ENCODE measurements at regions not wholly inside any gene's neighbourhood (a gene's known extent, or its start where the extent isn't known, plus 50 kb on each side); places are given as distances from the start of the nearest gene placed in this dataset.

- DNase-seq (ENCODE audit: low read depth) = no peak
- TF ChIP-seq CTCF (IDR thresholded peaks at IDR 0.05; ENCODE audit: low read depth, low read length, missing control alignments) = no peak
- H3K4me3 ChIP-seq (ENCODE audit: low read depth, low read length) = no peak overlapping the region
These were observed 140.4 kb upstream of the CA10 start for GRCh38 chr17:52298881-52299280.

GRCh38 chr17:52297230-52298010 lies 138.9 kb upstream of the CA10 start:
- no peak overlapping the region for H3K4me3 ChIP-seq (ENCODE audit: low read depth, low read length)
- TF ChIP-seq CTCF (IDR thresholded peaks at IDR 0.05; ENCODE audit: low read depth, low read length, missing control alignments) = no peak
- no peak for DNase-seq (ENCODE audit: low read depth)

GRCh38 chr17:52294301-52294700 lies 135.8 kb upstream of the CA10 start:
- H3K4me3 ChIP-seq (ENCODE audit: low read depth, low read length) = no peak overlapping the region

GRCh38 chr17:52287611-52288010 lies 129.1 kb upstream of the CA10 start:
- H3K4me3 ChIP-seq (ENCODE audit: low read depth, low read length) = no peak overlapping the region
- TF ChIP-seq CTCF (IDR thresholded peaks at IDR 0.05; ENCODE audit: low read depth, low read length, missing control alignments) = no peak
- DNase-seq (ENCODE audit: low read depth) = no peak

More at GRCh38 chr17:52294301-52294700, 135.8 kb upstream of the CA10 start:
- DNase-seq (ENCODE audit: low read depth) = no peak
- no peak for TF ChIP-seq CTCF (IDR thresholded peaks at IDR 0.05; ENCODE audit: low read depth, low read length, missing control alignments)

- DNase-seq (ENCODE audit: low read depth) = no peak
These were observed 125.4 kb upstream of the CA10 start for GRCh38 chr17:52283872-52284271.

GRCh38 chr17:52276381-52277008 lies 118.0 kb upstream of the CA10 start:
- no peak overlapping the region for H3K4me3 ChIP-seq (ENCODE audit: low read depth, low read length)
- TF ChIP-seq CTCF (IDR thresholded peaks at IDR 0.05; ENCODE audit: low read depth, low read length, missing control alignments) = no peak
- DNase-seq (ENCODE audit: low read depth) = no peak

More at GRCh38 chr17:52283872-52284271, 125.4 kb upstream of the CA10 start:
- no peak for TF ChIP-seq CTCF (IDR thresholded peaks at IDR 0.05; ENCODE audit: low read depth, low read length, missing control alignments)
- no peak overlapping the region for H3K4me3 ChIP-seq (ENCODE audit: low read depth, low read length)
